ENCODE measurements at regions not wholly inside any gene's neighbourhood (a gene's known extent, or its start where the extent isn't known, plus 50 kb on each side); places are given as distances from the start of the nearest gene placed in this dataset.
A peak's percentile ranks its signal among the peaks of the same experiment; 100 is the strongest.

GRCh38 chr10:130492266-130492934, 356.2 kb downstream of the GLRX3 start:
- Histone ChIP-seq H3K27me3 (ENCODE audit: control insufficient read depth, insufficient read depth, low read length) (no peaks in the 10 kb centered on the region), H3K9me3 (ENCODE audit: control insufficient read depth in 2 of 3, insufficient read depth in 1 of 3, low read length in 3 of 3) (no peaks in the 10 kb centered on the region), H3K9ac (ENCODE audit: low read length in 3 of 3) (no peak overlapping the region), H3K4me3 (ENCODE audit: low read length in 3 of 3) (no peak overlapping the region), H3K36me3 (ENCODE audit: control insufficient read depth in 2 of 3, insufficient read depth in 3 of 3, low read length in 3 of 3) (no peaks in the 10 kb centered on the region), H3K4me1 (ENCODE audit: control insufficient read depth in 2 of 3, insufficient read depth in 2 of 3, low read depth in 1 of 3, low read length in 3 of 3) (peaks cover 5 to 9% (median 8%) of the 10 kb centered on the region in 3 donors), H3K27ac (ENCODE audit: low read depth in 2 of 2, low read length in 2 of 2) (no peak overlapping the region)
- FAIRE-seq (no peak), DNase-seq (peak in 1 of 5 donors; percentile 30)
- no peak for TF ChIP-seq CTCF (IDR thresholded peaks at IDR 0.05; ENCODE audit: borderline replicate concordance, extremely low read depth, insufficient read depth)
- intact Hi-C loops (cut with DNase I) = no loop called here

GRCh38 chr10:130493021-130493420, 356.8 kb downstream of the GLRX3 start:
- H3K4me1 ChIP-seq (ENCODE audit: control insufficient read depth in 2 of 3, insufficient read depth in 2 of 3, low read depth in 1 of 3, low read length in 3 of 3) = peaks cover 5 to 8% (median 6%) of the 10 kb centered on the region in 3 donors
- no peak overlapping the region for H3K27ac ChIP-seq (ENCODE audit: low read depth in 2 of 2, low read length in 2 of 2)
- FAIRE-seq (no peak), DNase-seq (peak in 1 of 5 donors; percentile 13)
- H3K36me3 ChIP-seq (ENCODE audit: control insufficient read depth in 2 of 3, insufficient read depth in 3 of 3, low read length in 3 of 3) = no peaks in the 10 kb centered on the region
- no peaks in the 10 kb centered on the region for H3K9me3 ChIP-seq (ENCODE audit: control insufficient read depth in 2 of 3, insufficient read depth in 1 of 3, low read length in 3 of 3)
- H3K27me3 ChIP-seq (ENCODE audit: control insufficient read depth, insufficient read depth, low read length) = no peaks in the 10 kb centered on the region
- TF ChIP-seq CTCF (IDR thresholded peaks at IDR 0.05; ENCODE audit: borderline replicate concordance, extremely low read depth, insufficient read depth) = no peak
- no peak overlapping the region for H3K4me3 ChIP-seq (ENCODE audit: low read length in 3 of 3)
- intact Hi-C loops (cut with DNase I) = no loop called here
- no peak overlapping the region for H3K9ac ChIP-seq (ENCODE audit: low read length in 3 of 3)

- H3K9me3 ChIP-seq (ENCODE audit: control insufficient read depth in 2 of 3, insufficient read depth in 1 of 3, low read length in 3 of 3) = no peaks in the 10 kb centered on the region
- no peak overlapping the region for H3K4me3 ChIP-seq (ENCODE audit: low read length in 3 of 3)
- no peaks in the 10 kb centered on the region for H3K36me3 ChIP-seq (ENCODE audit: control insufficient read depth in 2 of 3, insufficient read depth in 3 of 3, low read length in 3 of 3)
- H3K27ac ChIP-seq (ENCODE audit: low read depth in 2 of 2, low read length in 2 of 2) = no peak overlapping the region
- no peak for FAIRE-seq
- H3K9ac ChIP-seq (ENCODE audit: low read length in 3 of 3) = no peak overlapping the region
- peaks cover 5 to 8% (median 6%) of the 10 kb centered on the region in 3 donors for H3K4me1 ChIP-seq (ENCODE audit: control insufficient read depth in 2 of 3, insufficient read depth in 2 of 3, low read depth in 1 of 3, low read length in 3 of 3)
- H3K27me3 ChIP-seq (ENCODE audit: control insufficient read depth, insufficient read depth, low read length) = no peaks in the 10 kb centered on the region
- no peak for TF ChIP-seq CTCF (IDR thresholded peaks at IDR 0.05; ENCODE audit: borderline replicate concordance, extremely low read depth, insufficient read depth)
- DNase-seq = peak in 1 of 5 donors; percentile 19
- intact Hi-C loops (cut with DNase I) = no loop called here
Measured at GRCh38 chr10:130493446-130494145, 357.4 kb downstream of the GLRX3 start.
